PFSK-1 (cell line): ENCODE measurements at regions not wholly inside any gene's neighbourhood (a gene's known extent, or its start where the extent isn't known, plus 50 kb on each side); places are given as distances from the start of the nearest gene placed in this dataset.

Source experiments
- SIN3A ChIP-seq: IDR thresholded peaks from 2 replicates; pipeline ENCODE4 v1.6.1; 2012; ENCODE audit warnings: mild to moderate bottlenecking, low read length, moderate library complexity, borderline replicate concordance; ENCODE audit not compliant: insufficient read depth
- TF ChIP-seq, protein P1 (sequence below), 2 experiments: IDR thresholded peaks; 2 replicates each; pipeline versions ENCODE4 v1.6.1 to v1.8.0; 2011 to 2012; ENCODE audit warnings: low read depth in 2 of 2, low read length in 2 of 2, control low read depth in 1 of 2, inconsistent platforms in 1 of 2, mild to moderate bottlenecking in 1 of 2, moderate library complexity in 1 of 2; ENCODE audit not compliant: insufficient read depth in 1 of 2

DNA sequence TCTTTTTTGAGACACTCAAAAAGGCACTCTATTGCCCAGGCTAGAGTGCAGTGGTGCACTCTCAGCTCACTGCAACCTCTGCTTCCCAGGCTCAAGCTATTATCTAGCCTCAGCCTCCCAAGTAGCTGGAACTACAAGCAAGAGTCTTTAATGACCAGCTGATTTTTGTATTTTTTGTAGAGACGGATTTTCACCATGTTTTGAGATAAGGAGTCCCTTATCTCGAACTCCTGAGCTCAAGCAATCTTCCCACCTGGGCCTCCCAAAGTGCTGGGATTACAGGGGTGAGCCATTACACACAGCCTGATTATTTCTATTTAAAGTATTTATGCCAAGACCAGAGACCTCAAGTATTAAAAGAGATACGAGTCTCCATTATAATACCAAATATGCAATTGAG, 566.1 kb upstream of the CA10 start:
- no peak for TF ChIP-seq SIN3A
- TF ChIP-seq, protein P1, sequence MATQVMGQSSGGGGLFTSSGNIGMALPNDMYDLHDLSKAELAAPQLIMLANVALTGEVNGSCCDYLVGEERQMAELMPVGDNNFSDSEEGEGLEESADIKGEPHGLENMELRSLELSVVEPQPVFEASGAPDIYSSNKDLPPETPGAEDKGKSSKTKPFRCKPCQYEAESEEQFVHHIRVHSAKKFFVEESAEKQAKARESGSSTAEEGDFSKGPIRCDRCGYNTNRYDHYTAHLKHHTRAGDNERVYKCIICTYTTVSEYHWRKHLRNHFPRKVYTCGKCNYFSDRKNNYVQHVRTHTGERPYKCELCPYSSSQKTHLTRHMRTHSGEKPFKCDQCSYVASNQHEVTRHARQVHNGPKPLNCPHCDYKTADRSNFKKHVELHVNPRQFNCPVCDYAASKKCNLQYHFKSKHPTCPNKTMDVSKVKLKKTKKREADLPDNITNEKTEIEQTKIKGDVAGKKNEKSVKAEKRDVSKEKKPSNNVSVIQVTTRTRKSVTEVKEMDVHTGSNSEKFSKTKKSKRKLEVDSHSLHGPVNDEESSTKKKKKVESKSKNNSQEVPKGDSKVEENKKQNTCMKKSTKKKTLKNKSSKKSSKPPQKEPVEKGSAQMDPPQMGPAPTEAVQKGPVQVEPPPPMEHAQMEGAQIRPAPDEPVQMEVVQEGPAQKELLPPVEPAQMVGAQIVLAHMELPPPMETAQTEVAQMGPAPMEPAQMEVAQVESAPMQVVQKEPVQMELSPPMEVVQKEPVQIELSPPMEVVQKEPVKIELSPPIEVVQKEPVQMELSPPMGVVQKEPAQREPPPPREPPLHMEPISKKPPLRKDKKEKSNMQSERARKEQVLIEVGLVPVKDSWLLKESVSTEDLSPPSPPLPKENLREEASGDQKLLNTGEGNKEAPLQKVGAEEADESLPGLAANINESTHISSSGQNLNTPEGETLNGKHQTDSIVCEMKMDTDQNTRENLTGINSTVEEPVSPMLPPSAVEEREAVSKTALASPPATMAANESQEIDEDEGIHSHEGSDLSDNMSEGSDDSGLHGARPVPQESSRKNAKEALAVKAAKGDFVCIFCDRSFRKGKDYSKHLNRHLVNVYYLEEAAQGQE (IDR thresholded peaks at IDR 0.05; ENCODE audit: insufficient read depth in 1 of 2, low read depth in 2 of 2, low read length in 2 of 2): no peak
